ENCODE measurements at regions not wholly inside any gene's neighbourhood (a gene's known extent, or its start where the extent isn't known, plus 50 kb on each side); places are given as distances from the start of the nearest gene placed in this dataset.

DNA sequence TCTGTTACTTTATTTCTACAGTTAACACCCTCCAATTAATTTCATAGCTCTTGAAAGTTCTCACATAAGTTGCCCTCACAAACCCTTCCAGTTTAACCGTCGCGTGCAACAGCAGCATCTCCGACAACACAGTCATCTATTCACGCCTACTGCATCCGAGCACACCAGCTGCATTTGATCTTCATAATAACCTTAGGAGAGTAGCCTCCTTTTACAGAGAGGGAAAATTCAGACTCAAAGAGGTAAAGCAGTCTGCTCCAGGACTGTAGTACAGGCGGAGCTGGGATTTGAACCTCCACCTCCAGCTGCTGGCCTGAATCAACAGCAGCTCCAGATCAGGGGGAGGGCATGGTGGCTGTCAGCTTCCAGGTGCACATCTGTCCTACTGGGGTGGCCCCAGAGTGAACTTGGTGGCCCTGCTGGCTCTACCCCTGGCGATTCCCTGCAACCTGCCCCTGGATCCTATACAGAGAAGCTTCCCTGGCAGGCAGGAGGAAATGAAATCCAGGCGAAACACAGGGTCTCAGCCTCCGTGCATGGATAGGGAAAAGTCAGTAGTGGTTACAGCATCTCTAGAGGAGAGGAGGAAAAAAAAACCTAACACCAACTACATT is 71.6 kb upstream of the UNC5A start:
- DNase-seq (ENCODE audit: unreplicated experiment): no peak
- intact Hi-C loops (cut with micrococcal nuclease): no loop called here
- peaks cover 45% of the 10 kb centered on the region for H3K27me3 Mint-ChIP-seq (ENCODE audit: insufficient read depth, unreplicated experiment)
- TF ChIP-seq, protein P1, sequence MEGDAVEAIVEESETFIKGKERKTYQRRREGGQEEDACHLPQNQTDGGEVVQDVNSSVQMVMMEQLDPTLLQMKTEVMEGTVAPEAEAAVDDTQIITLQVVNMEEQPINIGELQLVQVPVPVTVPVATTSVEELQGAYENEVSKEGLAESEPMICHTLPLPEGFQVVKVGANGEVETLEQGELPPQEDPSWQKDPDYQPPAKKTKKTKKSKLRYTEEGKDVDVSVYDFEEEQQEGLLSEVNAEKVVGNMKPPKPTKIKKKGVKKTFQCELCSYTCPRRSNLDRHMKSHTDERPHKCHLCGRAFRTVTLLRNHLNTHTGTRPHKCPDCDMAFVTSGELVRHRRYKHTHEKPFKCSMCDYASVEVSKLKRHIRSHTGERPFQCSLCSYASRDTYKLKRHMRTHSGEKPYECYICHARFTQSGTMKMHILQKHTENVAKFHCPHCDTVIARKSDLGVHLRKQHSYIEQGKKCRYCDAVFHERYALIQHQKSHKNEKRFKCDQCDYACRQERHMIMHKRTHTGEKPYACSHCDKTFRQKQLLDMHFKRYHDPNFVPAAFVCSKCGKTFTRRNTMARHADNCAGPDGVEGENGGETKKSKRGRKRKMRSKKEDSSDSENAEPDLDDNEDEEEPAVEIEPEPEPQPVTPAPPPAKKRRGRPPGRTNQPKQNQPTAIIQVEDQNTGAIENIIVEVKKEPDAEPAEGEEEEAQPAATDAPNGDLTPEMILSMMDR (IDR thresholded peaks at IDR 0.05; ENCODE audit: unreplicated experiment): no peak
- POLR2A ChIA-PET: no interaction called here
- H3K27ac Mint-ChIP-seq (ENCODE audit: low read depth, unreplicated experiment): no peak overlapping the region
- H3K36me3 Mint-ChIP-seq (ENCODE audit: insufficient read depth, unreplicated experiment): no peaks in the 10 kb centered on the region
- no peaks in the 10 kb centered on the region for H3K9me3 Mint-ChIP-seq (ENCODE audit: unreplicated experiment)
- CTCF ChIA-PET: interaction anchor here (1.1 kb wide), 1 partner anchor 9 kb away, joined by 3 read pairs; no protein-coding TSS in a partner anchor
- no TSS peak for BruUV-seq (replicated peaks)
- H3K4me1 Mint-ChIP-seq (ENCODE audit: insufficient read depth, unreplicated experiment): no peaks in the 10 kb centered on the region
- no peak overlapping the region for H3K4me3 Mint-ChIP-seq (ENCODE audit: unreplicated experiment)

DNA sequence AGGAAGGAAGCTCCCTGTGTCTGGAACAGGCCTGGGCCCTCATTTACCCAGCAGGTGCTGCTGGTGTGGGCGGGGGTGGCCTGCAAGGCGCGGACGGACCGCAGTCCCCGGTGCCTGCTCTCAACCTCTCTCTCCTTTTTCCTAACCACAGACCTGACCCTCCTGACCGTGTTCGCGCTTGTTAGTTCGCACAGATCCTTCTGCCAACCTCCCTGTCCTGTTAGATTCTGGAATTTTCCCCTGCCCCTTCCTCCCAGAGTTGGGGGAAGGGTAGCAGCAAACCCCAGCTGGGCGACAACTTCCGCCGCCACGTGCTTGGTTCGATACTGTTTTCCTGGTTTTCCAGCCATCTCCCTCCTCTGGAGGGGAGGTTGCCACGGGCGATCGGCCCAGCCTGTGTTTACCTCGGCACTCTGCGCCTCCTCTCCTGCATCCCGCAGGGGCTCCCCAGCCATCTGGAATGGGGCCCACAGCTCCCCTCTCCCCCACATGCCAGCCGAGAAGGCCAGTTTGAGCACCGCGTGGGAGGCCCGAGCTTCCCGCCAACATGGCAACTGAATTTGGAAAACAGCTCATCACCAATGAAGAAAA is 70.8 kb upstream of the UNC5A start:
- CTCF ChIA-PET: interaction anchor here (1.1 kb wide), 1 partner anchor 10 kb away, joined by 3 read pairs; no protein-coding TSS in a partner anchor
- TF ChIP-seq, protein P1 (IDR thresholded peaks at IDR 0.05; ENCODE audit: unreplicated experiment): no peak
- peaks cover 37% of the 10 kb centered on the region for H3K27me3 Mint-ChIP-seq (ENCODE audit: insufficient read depth, unreplicated experiment)
- intact Hi-C loops (cut with micrococcal nuclease): no loop called here
- H3K36me3 Mint-ChIP-seq (ENCODE audit: insufficient read depth, unreplicated experiment): no peaks in the 10 kb centered on the region
- no peaks in the 10 kb centered on the region for H3K4me1 Mint-ChIP-seq (ENCODE audit: insufficient read depth, unreplicated experiment)
- H3K9me3 Mint-ChIP-seq (ENCODE audit: unreplicated experiment): no peaks in the 10 kb centered on the region
- no TSS peak for BruUV-seq (replicated peaks)
- no peak overlapping the region for H3K4me3 Mint-ChIP-seq (ENCODE audit: unreplicated experiment)
- POLR2A ChIA-PET: interaction anchor here (0.9 to 1.0 kb wide), 2 partner anchors 17 to 19 kb away, joined by 3 to 4 read pairs; no protein-coding TSS in a partner anchor
- H3K27ac Mint-ChIP-seq (ENCODE audit: low read depth, unreplicated experiment): no peak overlapping the region
- DNase-seq (ENCODE audit: unreplicated experiment): no peak

DNA sequence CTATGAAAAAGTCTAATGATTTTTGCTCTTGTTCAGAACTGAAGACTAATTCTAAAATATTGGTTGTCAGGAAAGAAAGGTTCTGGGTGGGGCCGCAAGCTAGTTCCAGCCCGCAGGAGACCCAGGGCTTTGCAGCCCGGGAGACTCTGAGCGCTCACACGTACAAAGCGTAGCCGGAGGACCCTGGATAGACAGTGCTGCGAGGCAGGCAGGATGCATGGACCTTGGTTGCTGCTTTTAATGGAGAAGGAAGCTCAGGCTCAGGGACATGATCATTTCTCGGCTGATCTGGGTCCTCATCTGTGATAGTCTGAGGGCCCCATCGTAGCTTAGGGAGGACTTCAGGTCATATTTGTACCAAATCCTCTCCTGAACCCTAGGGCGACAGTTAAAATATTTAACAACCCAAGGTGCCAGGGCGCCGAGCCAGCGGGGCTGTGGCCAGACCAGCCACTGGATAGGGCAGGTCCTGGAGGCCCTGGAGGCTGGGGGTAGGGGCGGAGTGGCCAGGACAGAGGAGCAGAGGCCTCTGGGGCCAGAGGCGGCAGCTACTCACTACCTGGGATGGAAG is 70.1 kb upstream of the UNC5A start:
- no peaks in the 10 kb centered on the region for H3K36me3 Mint-ChIP-seq (ENCODE audit: insufficient read depth, unreplicated experiment)
- no peaks in the 10 kb centered on the region for H3K9me3 Mint-ChIP-seq (ENCODE audit: unreplicated experiment)
- peaks cover 30% of the 10 kb centered on the region for H3K27me3 Mint-ChIP-seq (ENCODE audit: insufficient read depth, unreplicated experiment)
- H3K4me1 Mint-ChIP-seq (ENCODE audit: insufficient read depth, unreplicated experiment): no peaks in the 10 kb centered on the region
- intact Hi-C loops (cut with micrococcal nuclease): no loop called here
- ChIA-PET CTCF (no interaction called here), POLR2A (interaction anchor here (0.5 to 1.0 kb wide), 3 partner anchors 16 to 615 kb away, joined by 3 to 4 read pairs (median 3); no protein-coding TSS in a partner anchor)
- DNase-seq (ENCODE audit: unreplicated experiment): no peak
- BruUV-seq (replicated peaks): no TSS peak
- TF ChIP-seq, protein P1 (IDR thresholded peaks at IDR 0.05; ENCODE audit: unreplicated experiment): no peak
- H3K27ac Mint-ChIP-seq (ENCODE audit: low read depth, unreplicated experiment): no peak overlapping the region
- H3K4me3 Mint-ChIP-seq (ENCODE audit: unreplicated experiment): no peak overlapping the region

DNA sequence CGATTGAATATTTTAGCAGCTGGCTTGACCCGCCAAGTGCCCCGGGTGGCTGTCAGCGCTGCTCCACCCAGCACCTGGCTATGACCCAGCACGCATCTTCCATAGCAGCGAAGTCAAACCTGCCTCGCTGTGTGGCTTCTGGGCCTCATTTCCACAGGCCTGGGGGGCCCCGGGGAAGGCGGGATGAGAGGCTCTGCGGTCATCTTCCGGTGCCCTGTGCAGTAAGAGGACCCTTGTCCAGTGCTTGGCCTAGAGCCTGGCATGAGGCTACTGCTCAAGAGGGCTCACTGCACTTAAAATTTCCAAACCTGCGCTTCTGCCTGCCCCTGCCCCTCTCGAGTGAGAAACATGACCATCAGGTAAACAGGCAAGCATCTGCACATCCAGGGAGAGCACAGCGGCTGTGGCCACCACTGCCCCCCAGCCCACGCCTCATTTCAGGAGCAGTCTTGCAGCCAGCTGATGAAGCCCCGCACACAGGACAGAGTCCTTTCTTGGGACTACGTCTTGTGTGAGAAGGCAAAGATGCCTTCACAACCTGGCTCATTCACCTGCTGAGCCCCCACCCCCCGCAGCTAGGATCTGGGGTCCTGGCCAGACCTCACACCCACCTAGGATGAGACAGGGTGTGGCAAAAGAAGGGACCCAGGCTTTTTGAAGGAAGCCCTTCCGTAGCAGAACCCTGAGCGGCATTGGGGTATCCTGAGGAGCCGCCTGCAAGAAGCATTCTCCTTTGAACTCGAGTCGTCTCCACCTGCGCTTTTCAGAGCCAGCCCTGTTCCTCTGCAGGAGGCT is 69.5 kb upstream of the UNC5A start:
- Mint-ChIP-seq H3K27me3 (ENCODE audit: insufficient read depth, unreplicated experiment) (peaks cover 29% of the 10 kb centered on the region), H3K27ac (ENCODE audit: low read depth, unreplicated experiment) (no peak overlapping the region), H3K4me1 (ENCODE audit: insufficient read depth, unreplicated experiment) (no peaks in the 10 kb centered on the region), H3K36me3 (ENCODE audit: insufficient read depth, unreplicated experiment) (no peaks in the 10 kb centered on the region), H3K9me3 (ENCODE audit: unreplicated experiment) (no peaks in the 10 kb centered on the region), H3K4me3 (ENCODE audit: unreplicated experiment) (no peak overlapping the region)
- no TSS peak for BruUV-seq (replicated peaks)
- ChIA-PET POLR2A (interaction anchor here (0.5 kb wide), 1 partner anchor 615 kb away, joined by 3 read pairs; no protein-coding TSS in a partner anchor), CTCF (no interaction called here)
- intact Hi-C loops (cut with micrococcal nuclease): no loop called here
- DNase-seq (ENCODE audit: unreplicated experiment): no peak
- TF ChIP-seq, protein P1 (IDR thresholded peaks at IDR 0.05; ENCODE audit: unreplicated experiment): no peak
